HG03045 (cell line): ENCODE measurements at regions not wholly inside any gene's neighbourhood (a gene's known extent, or its start where the extent isn't known, plus 50 kb on each side); places are given as distances from the start of the nearest gene placed in this dataset.

Source experiments
- ATAC-seq: cut with Tn5 transposase; IDR thresholded peaks from one replicate; pipeline ENCODE4 v1.9.1; 2021; ENCODE audit warnings: mild to moderate bottlenecking, moderate library complexity; ENCODE audit not compliant: unreplicated experiment

- ATAC-seq: no peak
Measured at GRCh38 chr5:28512648-28513047, 1474.3 kb upstream of the CDH9 start.

DNA sequence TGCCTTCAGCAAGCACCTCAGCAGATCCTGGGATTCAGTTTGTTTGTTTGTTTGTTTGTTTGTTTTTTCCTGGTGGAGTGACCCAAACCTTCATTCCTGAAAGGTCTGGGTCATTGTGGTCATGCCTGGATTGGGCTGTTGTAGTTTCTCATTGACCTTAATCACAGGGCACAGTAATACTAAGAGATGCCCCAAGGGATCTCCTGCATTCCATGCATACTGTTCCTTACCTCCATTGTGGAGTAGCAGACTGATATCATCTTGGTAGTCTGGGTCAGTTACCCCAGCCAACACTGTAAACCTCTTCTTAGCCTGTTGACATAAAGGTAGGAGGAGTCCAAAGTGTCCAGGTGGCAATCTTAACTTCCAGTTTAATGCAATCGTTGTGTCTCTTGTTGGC is 1466.7 kb upstream of the CDH9 start:
- ATAC-seq: no peak

- ATAC-seq: no peak
Measured at GRCh38 chr5:28500511-28500910, 1462.1 kb upstream of the CDH9 start.

- ATAC-seq: no peak
Measured at GRCh38 chr5:28499766-28500290, 1461.4 kb upstream of the CDH9 start.

- no peak for ATAC-seq
Measured at GRCh38 chr5:28495876-28496275, 1457.5 kb upstream of the CDH9 start.

DNA sequence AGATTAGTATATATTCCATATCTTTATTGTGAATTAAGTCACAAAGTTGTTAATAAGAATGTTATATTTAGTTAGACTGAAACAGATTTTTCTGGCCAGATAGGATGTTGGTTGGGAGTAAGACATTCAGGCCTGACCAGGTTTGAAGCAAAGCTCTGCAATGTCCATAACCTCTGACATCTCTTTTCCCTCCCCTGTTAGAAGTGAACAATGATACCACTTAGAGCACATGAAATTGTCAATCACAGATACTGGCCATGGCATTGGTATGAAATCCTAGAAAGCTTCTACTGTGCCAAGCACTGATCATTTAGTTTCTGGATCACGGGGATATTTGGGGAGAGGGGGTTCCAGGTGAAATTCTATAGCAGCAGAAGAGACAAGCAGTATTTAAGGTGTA is 1455.1 kb upstream of the CDH9 start:
- no peak for ATAC-seq

DNA sequence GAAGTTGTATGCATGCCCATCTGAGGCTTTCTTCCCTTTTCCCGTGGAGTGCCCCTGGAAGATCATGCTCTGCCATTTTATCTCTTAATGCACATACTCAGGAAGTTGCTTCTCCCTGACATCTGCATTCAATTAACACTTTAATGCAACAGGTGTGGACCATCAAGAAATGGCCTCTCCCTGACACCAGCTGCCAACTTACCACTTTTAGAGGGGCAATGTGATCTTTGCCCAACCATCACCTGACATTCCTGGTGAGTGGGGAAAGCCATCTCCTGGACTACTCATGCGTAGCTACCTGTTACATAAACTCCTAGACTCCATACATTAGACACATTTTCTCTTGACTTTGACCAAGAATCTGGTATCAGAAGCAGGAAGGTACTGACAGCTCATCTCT is 1450.4 kb upstream of the CDH9 start:
- ATAC-seq: no peak

DNA sequence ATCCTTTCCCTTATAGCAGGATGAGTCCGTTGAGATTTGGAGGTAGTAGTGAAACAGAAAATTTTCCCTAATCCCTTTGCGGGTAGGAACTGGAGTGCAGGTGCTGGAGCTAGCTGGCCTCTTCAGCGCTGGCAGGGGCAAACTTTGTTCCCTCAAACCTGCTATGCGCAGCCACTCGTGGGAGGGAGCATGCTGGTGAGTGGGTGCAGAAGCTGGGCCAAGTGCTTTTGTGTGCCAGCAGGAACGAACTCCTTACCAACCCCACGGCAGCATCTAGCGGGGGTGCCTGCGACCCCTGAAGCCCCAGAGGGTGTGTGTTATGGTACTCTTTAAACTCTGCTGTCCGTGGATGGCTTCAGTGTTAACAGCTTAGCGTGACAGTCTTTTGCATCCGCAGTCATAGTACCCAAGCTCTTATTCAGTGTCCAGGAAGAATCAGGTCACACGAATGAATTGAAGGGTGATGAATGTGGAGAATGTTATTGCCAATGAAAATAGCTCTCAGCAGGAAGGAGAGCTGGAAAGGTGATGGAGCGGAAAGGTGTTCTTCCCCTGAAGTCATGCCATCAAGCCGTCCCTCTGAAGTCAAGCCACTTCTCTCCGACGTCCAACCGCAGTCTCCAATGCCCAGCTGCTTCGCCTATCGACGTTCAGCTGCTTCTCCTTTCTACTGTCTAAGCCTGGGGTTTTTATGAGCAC is 1445.1 kb upstream of the CDH9 start:
- no peak for ATAC-seq

DNA sequence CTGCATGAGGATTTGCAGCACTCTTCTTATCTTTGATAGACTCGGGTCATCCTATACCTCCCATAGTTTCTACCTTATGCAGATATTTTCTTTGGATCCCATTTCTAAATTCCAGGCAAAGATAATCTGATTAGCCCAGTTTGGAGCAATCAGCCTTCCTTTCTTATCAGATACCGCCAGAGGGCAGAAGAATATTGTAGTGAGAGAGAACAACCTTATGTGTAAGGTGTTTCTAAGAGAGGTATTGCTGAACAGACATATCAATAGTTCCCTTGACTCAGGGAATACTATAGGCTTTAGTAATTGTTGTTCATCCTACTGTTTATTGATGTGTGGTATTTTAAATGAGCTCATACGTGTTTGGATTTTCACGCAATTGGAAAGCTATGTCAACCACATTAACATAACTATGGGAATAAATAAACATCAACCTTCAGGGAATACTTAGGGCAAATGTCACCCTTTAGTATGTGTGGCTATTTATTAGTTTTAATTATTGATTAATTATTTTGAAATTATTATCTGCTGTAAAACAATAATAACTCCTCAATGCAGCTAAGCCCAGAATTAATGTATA is 1435.2 kb upstream of the CDH9 start:
- ATAC-seq: no peak

GRCh38 chr5:28468166-28468565 is 1429.8 kb upstream of the CDH9 start:
- ATAC-seq: no peak

DNA sequence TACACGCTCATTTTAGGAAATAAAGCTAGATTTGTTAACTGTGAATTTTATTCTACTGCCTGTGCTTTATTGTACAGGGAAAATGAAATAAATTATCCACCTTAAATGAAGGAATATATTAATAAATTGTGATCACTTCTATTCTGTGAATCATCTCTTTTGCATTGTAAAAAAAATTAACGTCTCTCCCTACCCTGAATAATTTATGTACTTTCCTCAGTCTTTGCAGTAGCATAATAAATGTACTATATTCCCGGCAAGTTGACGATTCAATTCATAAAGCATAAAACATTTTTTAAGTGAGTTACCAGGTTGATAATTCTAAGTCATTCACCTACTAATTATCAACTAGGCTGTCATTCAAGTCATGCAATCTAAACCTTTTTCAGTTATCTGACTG is 1425.3 kb upstream of the CDH9 start:
- ATAC-seq: no peak

DNA sequence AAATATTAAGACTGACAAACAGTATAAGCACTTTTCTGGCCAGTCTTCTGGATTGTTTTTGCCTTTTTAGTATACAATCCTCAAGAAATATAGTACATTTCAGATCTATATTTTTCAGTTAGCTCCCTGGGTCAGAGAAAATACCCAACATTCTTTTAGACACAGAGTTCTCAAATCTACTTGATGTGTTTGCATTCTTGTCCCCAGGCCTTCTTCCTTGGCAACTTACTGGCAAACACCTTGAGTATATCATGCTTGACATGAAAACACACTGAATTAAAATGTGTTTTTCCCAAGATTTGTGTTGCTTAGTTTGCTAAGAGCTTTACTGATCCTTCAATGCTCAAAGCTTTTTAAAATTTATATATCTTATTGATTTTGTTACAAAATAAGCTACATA is 1413.1 kb upstream of the CDH9 start:
- ATAC-seq: no peak

DNA sequence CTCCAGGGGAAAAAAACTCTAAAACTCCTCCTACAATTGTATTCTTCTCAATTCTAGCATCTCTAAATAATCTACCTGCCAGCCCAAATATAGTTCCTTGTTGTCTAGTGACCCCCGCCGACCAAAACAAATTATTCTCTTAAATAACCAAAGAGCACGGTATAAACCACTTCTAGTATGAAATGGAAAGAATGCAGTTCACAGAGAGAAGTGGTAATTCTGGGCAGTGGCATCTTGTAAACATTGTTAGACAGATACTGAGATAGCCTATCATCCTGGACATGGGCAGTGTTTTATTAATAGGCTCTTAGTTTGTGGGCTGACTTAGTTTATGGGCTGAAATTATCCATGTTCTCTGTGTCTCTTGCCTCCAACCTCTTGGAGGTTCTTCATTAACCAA is 1412.6 kb upstream of the CDH9 start:
- ATAC-seq: no peak

- ATAC-seq: no peak
Measured at GRCh38 chr5:28448791-28449190, 1410.4 kb upstream of the CDH9 start.

DNA sequence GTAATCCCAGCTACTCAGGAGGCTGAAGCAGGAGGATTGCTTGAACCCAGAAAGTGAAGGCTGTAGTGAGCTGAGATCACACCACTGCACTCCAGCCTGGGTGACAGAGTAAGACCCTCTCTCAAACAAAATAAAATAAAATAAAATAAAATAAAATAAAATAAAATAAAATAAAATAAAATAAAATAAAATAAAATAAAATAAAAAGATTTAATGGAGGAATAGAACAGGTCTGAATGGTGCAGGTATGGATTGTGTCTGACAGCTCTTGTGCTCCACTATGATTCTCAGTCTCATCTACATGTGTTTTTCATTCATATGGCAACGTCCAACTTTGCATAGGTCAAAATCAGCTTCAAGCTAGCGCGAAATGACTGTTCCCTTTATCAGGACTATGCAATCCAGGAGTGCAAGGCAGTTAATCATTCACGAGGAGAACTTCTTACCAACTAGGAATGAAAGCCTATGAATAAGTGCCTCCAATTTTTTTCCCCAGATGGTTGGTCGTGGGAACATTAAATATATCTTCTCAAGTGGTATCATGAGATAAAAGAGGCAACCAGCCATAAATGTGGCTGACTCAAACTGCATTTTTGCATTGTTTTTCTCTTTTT is 1392.3 kb upstream of the CDH9 start:
- no peak for ATAC-seq

GRCh38 chr5:28421141-28421540 is 1382.8 kb upstream of the CDH9 start:
- no peak for ATAC-seq

DNA sequence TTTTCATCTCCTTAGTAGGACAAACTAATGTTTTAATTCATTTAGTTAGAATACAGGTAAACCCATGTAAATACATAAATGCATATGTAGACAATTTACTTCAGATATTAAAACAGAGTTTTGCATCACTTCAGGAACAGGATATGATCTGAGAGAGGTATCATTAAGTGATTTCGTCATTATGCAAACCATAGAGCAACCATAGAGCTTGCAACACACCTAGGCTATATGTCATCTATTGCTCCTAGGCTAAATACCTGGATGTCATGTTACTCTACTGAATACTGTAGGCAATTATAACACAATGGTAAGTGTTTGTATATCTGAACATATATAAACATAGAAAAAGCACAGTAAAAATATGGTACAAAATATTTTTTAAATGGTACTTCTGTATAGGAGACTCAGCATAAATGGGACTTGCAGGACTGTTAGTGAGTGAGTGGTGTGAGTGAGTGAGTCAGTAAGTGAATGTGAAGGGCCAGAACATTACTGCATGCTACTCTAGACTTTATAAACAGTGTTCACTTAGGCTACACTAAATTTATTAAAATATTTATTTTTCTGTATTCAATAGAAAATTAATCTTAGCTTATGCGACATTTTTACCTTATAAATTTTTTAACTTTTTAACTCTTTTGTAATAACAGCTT is 1377.5 kb upstream of the CDH9 start:
- ATAC-seq: no peak

DNA sequence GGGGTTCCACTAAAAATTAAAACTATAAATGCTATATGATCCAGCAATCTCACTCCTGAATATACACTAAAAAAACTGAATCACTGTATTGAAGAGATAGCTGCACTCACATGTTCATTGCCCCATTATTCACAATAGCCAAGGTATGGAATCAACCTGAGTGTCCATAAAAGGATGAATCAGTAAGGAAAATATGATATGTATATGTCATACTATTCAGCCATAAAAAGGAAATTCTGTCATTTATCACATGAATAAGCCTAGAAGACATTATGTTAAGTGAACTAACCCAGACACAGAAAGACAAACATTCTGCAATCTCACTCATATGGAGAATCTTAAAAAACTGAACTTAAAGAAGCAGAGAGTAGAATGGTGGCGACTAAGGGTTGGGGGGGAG is 1376.2 kb upstream of the CDH9 start:
- ATAC-seq: no peak

DNA sequence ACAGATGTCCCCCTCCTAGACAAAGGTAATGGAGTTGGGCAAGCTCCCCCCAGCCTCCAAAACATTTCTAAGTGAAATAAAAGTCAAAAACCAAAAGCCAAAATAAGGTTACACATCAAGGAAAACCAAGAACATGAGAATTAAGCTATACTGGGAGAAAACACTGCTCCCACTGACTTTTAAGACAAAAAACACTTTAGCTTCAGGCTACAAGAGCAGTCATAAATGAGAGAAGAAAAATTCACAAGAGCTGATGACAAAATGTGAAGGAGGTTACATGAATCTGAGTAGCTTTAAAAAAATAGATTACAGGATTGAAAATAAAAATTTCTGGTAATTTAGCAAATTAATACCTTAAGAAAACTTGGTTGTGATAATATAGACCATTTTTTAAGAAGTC is 1370.3 kb upstream of the CDH9 start:
- no peak for ATAC-seq

GRCh38 chr5:28408186-28408585 is 1369.8 kb upstream of the CDH9 start:
- no peak for ATAC-seq

GRCh38 chr5:28404363-28405071 is 1366.1 kb upstream of the CDH9 start:
- no peak for ATAC-seq
